ENCODE measurements at regions not wholly inside any gene's neighbourhood (a gene's known extent, or its start where the extent isn't known, plus 50 kb on each side); places are given as distances from the start of the nearest gene placed in this dataset.

GRCh38 chr3:87076946-87077345 lies 86.0 kb upstream of the VGLL3 start:
- Histone ChIP-seq H3K4me1 (ENCODE audit: control insufficient read depth, insufficient read depth, low read length) (no peaks in the 10 kb centered on the region), H3K27ac (ENCODE audit: extremely low read depth, low read depth, low read length) (no peak overlapping the region), H3K36me3 (ENCODE audit: control insufficient read depth in 2 of 2, insufficient read depth in 1 of 2, low read length in 2 of 2) (no peaks in the 10 kb centered on the region), H3K4me3 (ENCODE audit: low read depth, low read length) (no peak overlapping the region), H3K9me3 (ENCODE audit: control insufficient read depth, insufficient read depth, low read depth, low read length) (no peaks in the 10 kb centered on the region)
- ChIA-PET CTCF (no interaction called here), POLR2A (interaction anchor here (0.7 kb wide), 1 partner anchor 286 kb away, joined by 3 read pairs; no protein-coding TSS in a partner anchor)
- TF ChIP-seq INSM2 (tag by site-specific recombination; IDR thresholded peaks at IDR 0.05) (peak; percentile 53; the same call in 1 of the 2 replicates), ZNF549 (tag by site-specific recombination; IDR thresholded peaks at IDR 0.05) (no peak)

- H3K4me1 ChIP-seq (ENCODE audit: control insufficient read depth, insufficient read depth, low read length) = no peaks in the 10 kb centered on the region
- no peak overlapping the region for H3K27ac ChIP-seq (ENCODE audit: extremely low read depth, low read depth, low read length)
- no peaks in the 10 kb centered on the region for H3K9me3 ChIP-seq (ENCODE audit: control insufficient read depth, insufficient read depth, low read depth, low read length)
- H3K4me3 ChIP-seq (ENCODE audit: low read depth, low read length) = no peak overlapping the region
- no peak for TF ChIP-seq HOXD13 (CRISPR knock-in tag; IDR thresholded peaks at IDR 0.05; ENCODE audit: borderline replicate concordance)
- TF ChIP-seq ZNF529 (tag by site-specific recombination; IDR thresholded peaks at IDR 0.05; ENCODE audit: insufficient replicate concordance) = no peak
- TF ChIP-seq AEBP2 (tag by site-specific recombination; IDR thresholded peaks at IDR 0.05; ENCODE audit: borderline replicate concordance) = no peak
- TF ChIP-seq CTCF (tag by site-specific recombination; IDR thresholded peaks at IDR 0.05) = no peak
- no peak for TF ChIP-seq ZBTB49 (tag by site-specific recombination; IDR thresholded peaks at IDR 0.05; ENCODE audit: low read depth)
- TF ChIP-seq ZNF138 (tag by site-specific recombination; IDR thresholded peaks at IDR 0.05; ENCODE audit: borderline replicate concordance) = no peak
- CTCF ChIA-PET = interaction anchor here (0.6 to 1.2 kb wide), 2 partner anchors 11 to 127 kb away, joined by 3 read pairs; no protein-coding TSS in a partner anchor
- POLR2A ChIA-PET = no interaction called here
- no peaks in the 10 kb centered on the region for H3K36me3 ChIP-seq (ENCODE audit: control insufficient read depth in 2 of 2, insufficient read depth in 1 of 2, low read length in 2 of 2)
Observed at GRCh38 chr3:87073496-87074145, 82.7 kb upstream of the VGLL3 start.

GRCh38 chr3:87072446-87072845 lies 81.5 kb upstream of the VGLL3 start:
- no peak for TF ChIP-seq KLF7 (tag by site-specific recombination; IDR thresholded peaks at IDR 0.05; ENCODE audit: borderline replicate concordance)
- no peak for TF ChIP-seq GLI4 (tag by site-specific recombination; IDR thresholded peaks at IDR 0.05)
- TF ChIP-seq SCRT2 (tag by site-specific recombination; IDR thresholded peaks at IDR 0.05) = no peak
- TF ChIP-seq ZBTB8A (tag by site-specific recombination; IDR thresholded peaks at IDR 0.05) = no peak
- TF ChIP-seq ZSCAN4 (tag by site-specific recombination; IDR thresholded peaks at IDR 0.05) = no peak
- no peak for TF ChIP-seq SP3 (tag by site-specific recombination; IDR thresholded peaks at IDR 0.05)
- ChIA-PET CTCF (interaction anchor here (0.6 kb wide), 1 partner anchor 11 kb away, joined by 3 read pairs; no protein-coding TSS in a partner anchor), POLR2A (no interaction called here)
- H3K4me1 ChIP-seq (ENCODE audit: control insufficient read depth, insufficient read depth, low read length) = no peaks in the 10 kb centered on the region
- no peaks in the 10 kb centered on the region for H3K36me3 ChIP-seq (ENCODE audit: control insufficient read depth in 2 of 2, insufficient read depth in 1 of 2, low read length in 2 of 2)
- H3K9me3 ChIP-seq (ENCODE audit: control insufficient read depth, insufficient read depth, low read depth, low read length) = no peaks in the 10 kb centered on the region
- no peak overlapping the region for H3K27ac ChIP-seq (ENCODE audit: extremely low read depth, low read depth, low read length)
- no peak overlapping the region for H3K4me3 ChIP-seq (ENCODE audit: low read depth, low read length)
